ENCODE measurements at regions not wholly inside any gene's neighbourhood (a gene's known extent, or its start where the extent isn't known, plus 50 kb on each side); places are given as distances from the start of the nearest gene placed in this dataset.

GRCh38 chrX:46260499-46260898 is 284.7 kb downstream of the ZNF674 start:
- Histone ChIP-seq H3K4me3 (no peak overlapping the region), H3K36me3 (no peaks in the 10 kb centered on the region), H3K4me1 (no peaks in the 10 kb centered on the region), H3K9me3 (no peaks in the 10 kb centered on the region), H3K9ac (ENCODE audit: low read depth in 2 of 2, low read length in 2 of 2) (no peak overlapping the region), H3K27ac (no peak overlapping the region), H3K27me3 (no peaks in the 10 kb centered on the region)
- DNase-seq: no peak
- TF ChIP-seq CTCF (IDR thresholded peaks at IDR 0.05): no peak
- intact Hi-C loops (cut with DNase I): no loop called here

- DNase-seq: no peak
- H3K9me3 ChIP-seq: no peaks in the 10 kb centered on the region
- TF ChIP-seq CTCF (IDR thresholded peaks at IDR 0.05): no peak
- no peak overlapping the region for H3K27ac ChIP-seq
- H3K4me1 ChIP-seq: no peaks in the 10 kb centered on the region
- no peaks in the 10 kb centered on the region for H3K27me3 ChIP-seq
- no peaks in the 10 kb centered on the region for H3K36me3 ChIP-seq
- intact Hi-C loops (cut with DNase I): no loop called here
- no peak overlapping the region for H3K9ac ChIP-seq (ENCODE audit: low read depth in 2 of 2, low read length in 2 of 2)
- no peak overlapping the region for H3K4me3 ChIP-seq
Measured at GRCh38 chrX:46258356-46258755, 286.9 kb downstream of the ZNF674 start.

- H3K27ac ChIP-seq: no peak overlapping the region
- H3K27me3 ChIP-seq: no peaks in the 10 kb centered on the region
- H3K9me3 ChIP-seq: no peaks in the 10 kb centered on the region
- no peaks in the 10 kb centered on the region for H3K36me3 ChIP-seq
- H3K4me3 ChIP-seq: no peak overlapping the region
- no peak for TF ChIP-seq CTCF (IDR thresholded peaks at IDR 0.05)
- intact Hi-C loops (cut with DNase I): no loop called here
- H3K9ac ChIP-seq (ENCODE audit: low read depth in 2 of 2, low read length in 2 of 2): no peak overlapping the region
- DNase-seq: no peak
- no peaks in the 10 kb centered on the region for H3K4me1 ChIP-seq
Measured at GRCh38 chrX:46257451-46257879, 287.8 kb downstream of the ZNF674 start.

- H3K27ac ChIP-seq: no peak overlapping the region
- no peaks in the 10 kb centered on the region for H3K36me3 ChIP-seq
- H3K9ac ChIP-seq (ENCODE audit: low read depth in 2 of 2, low read length in 2 of 2): no peak overlapping the region
- TF ChIP-seq CTCF (IDR thresholded peaks at IDR 0.05): no peak
- H3K27me3 ChIP-seq: no peaks in the 10 kb centered on the region
- intact Hi-C loops (cut with DNase I): no loop called here
- H3K9me3 ChIP-seq: no peaks in the 10 kb centered on the region
- DNase-seq: no peak
- H3K4me3 ChIP-seq: no peak overlapping the region
- no peaks in the 10 kb centered on the region for H3K4me1 ChIP-seq
Measured at GRCh38 chrX:46256875-46257274, 288.3 kb downstream of the ZNF674 start.

- Histone ChIP-seq H3K27ac (no peak overlapping the region), H3K4me1 (no peaks in the 10 kb centered on the region), H3K27me3 (no peaks in the 10 kb centered on the region), H3K9me3 (no peaks in the 10 kb centered on the region), H3K36me3 (no peaks in the 10 kb centered on the region), H3K9ac (ENCODE audit: low read depth in 2 of 2, low read length in 2 of 2) (no peak overlapping the region), H3K4me3 (no peak overlapping the region)
- intact Hi-C loops (cut with DNase I): no loop called here
- TF ChIP-seq CTCF (IDR thresholded peaks at IDR 0.05): no peak
- no peak for DNase-seq
Measured at GRCh38 chrX:46255046-46255445, 290.2 kb downstream of the ZNF674 start.

- no peak overlapping the region for H3K27ac ChIP-seq
- no peaks in the 10 kb centered on the region for H3K36me3 ChIP-seq
- intact Hi-C loops (cut with DNase I): no loop called here
- H3K9me3 ChIP-seq: no peaks in the 10 kb centered on the region
- H3K4me1 ChIP-seq: no peaks in the 10 kb centered on the region
- TF ChIP-seq CTCF (IDR thresholded peaks at IDR 0.05): no peak
- H3K27me3 ChIP-seq: no peaks in the 10 kb centered on the region
- H3K4me3 ChIP-seq: no peak overlapping the region
- no peak for DNase-seq
- no peak overlapping the region for H3K9ac ChIP-seq (ENCODE audit: low read depth in 2 of 2, low read length in 2 of 2)
Measured at GRCh38 chrX:46254641-46255040, 290.6 kb downstream of the ZNF674 start.

All from colonic mucosa (tissue), 4 donors.